ENCODE measurements at regions not wholly inside any gene's neighbourhood (a gene's known extent, or its start where the extent isn't known, plus 50 kb on each side); places are given as distances from the start of the nearest gene placed in this dataset.

GRCh38 chr7:115368998-115369397 lies 447.1 kb downstream of the MDFIC start:
- Histone ChIP-seq H3K4me3 (ENCODE audit: control insufficient read depth in 1 of 7, extremely low read depth in 1 of 7, insufficient read depth in 4 of 7, low read depth in 2 of 7, low read length in 6 of 7) (no peak overlapping the region), H3K9me3 (ENCODE audit: control extremely low read depth in 1 of 5, control insufficient read depth in 4 of 5, insufficient read depth in 2 of 5, low read depth in 1 of 5, low read length in 4 of 5) (no peaks in the 10 kb centered on the region), H3K27me3 (replicated peaks in 2 of 5; ENCODE audit: control insufficient read depth in 4 of 5, insufficient read depth in 5 of 5, low read length in 4 of 5) (no peaks in the 10 kb centered on the region), H3K4me1 (ENCODE audit: control extremely low read depth in 1 of 4, control insufficient read depth in 4 of 4, insufficient read depth in 4 of 4, low read length in 3 of 4) (no peaks in the 10 kb centered on the region), H3K27ac (ENCODE audit: insufficient read depth in 1 of 2, low read depth in 1 of 2, low read length in 2 of 2, poor library complexity in 1 of 2, severe bottlenecking in 2 of 2) (no peak overlapping the region), H3K36me3 (ENCODE audit: control insufficient read depth in 4 of 4, insufficient read depth in 4 of 4, low read length in 3 of 4) (no peaks in the 10 kb centered on the region)
- POLR2A ChIA-PET = no interaction called here
- DNase-seq = no peak
- CTCF ChIA-PET = no interaction called here

- ChIA-PET POLR2A (interaction anchor here (0.6 kb wide), 1 partner anchor 710 kb away, joined by 3 read pairs; no protein-coding TSS in a partner anchor), CTCF (no interaction called here)
- H3K27ac ChIP-seq (ENCODE audit: insufficient read depth in 1 of 2, low read depth in 1 of 2, low read length in 2 of 2, poor library complexity in 1 of 2, severe bottlenecking in 2 of 2) = no peak overlapping the region
- WGBS (ENCODE audit: insufficient coverage) = no CpG with 5 or more reads among the region's 2 CpGs
- no peak for DNase-seq
- H3K36me3 ChIP-seq (ENCODE audit: control insufficient read depth in 4 of 4, insufficient read depth in 4 of 4, low read length in 3 of 4) = no peaks in the 10 kb centered on the region
- no peaks in the 10 kb centered on the region for H3K9me3 ChIP-seq (ENCODE audit: control extremely low read depth in 1 of 5, control insufficient read depth in 4 of 5, insufficient read depth in 2 of 5, low read depth in 1 of 5, low read length in 4 of 5)
- H3K4me3 ChIP-seq (ENCODE audit: control insufficient read depth in 1 of 7, extremely low read depth in 1 of 7, insufficient read depth in 4 of 7, low read depth in 2 of 7, low read length in 6 of 7) = no peak overlapping the region
- no peaks in the 10 kb centered on the region for H3K4me1 ChIP-seq (ENCODE audit: control extremely low read depth in 1 of 4, control insufficient read depth in 4 of 4, insufficient read depth in 4 of 4, low read length in 3 of 4)
- H3K27me3 ChIP-seq (replicated peaks in 2 of 5; ENCODE audit: control insufficient read depth in 4 of 5, insufficient read depth in 5 of 5, low read length in 4 of 5) = no peaks in the 10 kb centered on the region
Observed at GRCh38 chr7:115363916-115364315, 442.0 kb downstream of the MDFIC start.

GRCh38 chr7:115359955-115360354 lies 438.1 kb downstream of the MDFIC start:
- Histone ChIP-seq H3K27ac (ENCODE audit: insufficient read depth in 1 of 2, low read depth in 1 of 2, low read length in 2 of 2, poor library complexity in 1 of 2, severe bottlenecking in 2 of 2) (no peak overlapping the region), H3K4me3 (ENCODE audit: control insufficient read depth in 1 of 7, extremely low read depth in 1 of 7, insufficient read depth in 4 of 7, low read depth in 2 of 7, low read length in 6 of 7) (no peak overlapping the region), H3K9me3 (ENCODE audit: control extremely low read depth in 1 of 5, control insufficient read depth in 4 of 5, insufficient read depth in 2 of 5, low read depth in 1 of 5, low read length in 4 of 5) (no peaks in the 10 kb centered on the region), H3K4me1 (ENCODE audit: control extremely low read depth in 1 of 4, control insufficient read depth in 4 of 4, insufficient read depth in 4 of 4, low read length in 3 of 4) (no peaks in the 10 kb centered on the region), H3K36me3 (ENCODE audit: control insufficient read depth in 4 of 4, insufficient read depth in 4 of 4, low read length in 3 of 4) (no peaks in the 10 kb centered on the region), H3K27me3 (replicated peaks in 2 of 5; ENCODE audit: control insufficient read depth in 4 of 5, insufficient read depth in 5 of 5, low read length in 4 of 5) (no peaks in the 10 kb centered on the region)
- ChIA-PET CTCF (no interaction called here), POLR2A (no interaction called here)
- no peak for DNase-seq

- ChIA-PET CTCF (interaction anchor here (0.7 to 1.0 kb wide), 2 partner anchors 20 to 61 kb away, joined by 3 read pairs; no protein-coding TSS in a partner anchor), POLR2A (no interaction called here)
- no peak for DNase-seq
- no peak overlapping the region for H3K4me3 ChIP-seq (ENCODE audit: control insufficient read depth in 1 of 7, extremely low read depth in 1 of 7, insufficient read depth in 4 of 7, low read depth in 2 of 7, low read length in 6 of 7)
- no peaks in the 10 kb centered on the region for H3K9me3 ChIP-seq (ENCODE audit: control extremely low read depth in 1 of 5, control insufficient read depth in 4 of 5, insufficient read depth in 2 of 5, low read depth in 1 of 5, low read length in 4 of 5)
- no peaks in the 10 kb centered on the region for H3K36me3 ChIP-seq (ENCODE audit: control insufficient read depth in 4 of 4, insufficient read depth in 4 of 4, low read length in 3 of 4)
- no CpG with 5 or more reads among the region's 1 CpG for WGBS (ENCODE audit: insufficient coverage)
- H3K4me1 ChIP-seq (ENCODE audit: control extremely low read depth in 1 of 4, control insufficient read depth in 4 of 4, insufficient read depth in 4 of 4, low read length in 3 of 4) = no peaks in the 10 kb centered on the region
- H3K27ac ChIP-seq (ENCODE audit: insufficient read depth in 1 of 2, low read depth in 1 of 2, low read length in 2 of 2, poor library complexity in 1 of 2, severe bottlenecking in 2 of 2) = no peak overlapping the region
- H3K27me3 ChIP-seq (replicated peaks in 2 of 5; ENCODE audit: control insufficient read depth in 4 of 5, insufficient read depth in 5 of 5, low read length in 4 of 5) = no peaks in the 10 kb centered on the region
Observed at GRCh38 chr7:115359119-115359518, 437.2 kb downstream of the MDFIC start.

GRCh38 chr7:115357703-115357999 lies 435.8 kb downstream of the MDFIC start:
- POLR2A ChIA-PET = no interaction called here

GRCh38 chr7:115356999-115357702 lies 435.3 kb downstream of the MDFIC start:
- Histone ChIP-seq H3K9me3 (ENCODE audit: control extremely low read depth in 1 of 5, control insufficient read depth in 4 of 5, insufficient read depth in 2 of 5, low read depth in 1 of 5, low read length in 4 of 5) (no peaks in the 10 kb centered on the region), H3K27me3 (replicated peaks in 2 of 5; ENCODE audit: control insufficient read depth in 4 of 5, insufficient read depth in 5 of 5, low read length in 4 of 5) (no peaks in the 10 kb centered on the region), H3K36me3 (ENCODE audit: control insufficient read depth in 4 of 4, insufficient read depth in 4 of 4, low read length in 3 of 4) (no peaks in the 10 kb centered on the region), H3K4me1 (ENCODE audit: control extremely low read depth in 1 of 4, control insufficient read depth in 4 of 4, insufficient read depth in 4 of 4, low read length in 3 of 4) (no peaks in the 10 kb centered on the region), H3K27ac (ENCODE audit: insufficient read depth in 1 of 2, low read depth in 1 of 2, low read length in 2 of 2, poor library complexity in 1 of 2, severe bottlenecking in 2 of 2) (no peak overlapping the region), H3K4me3 (ENCODE audit: control insufficient read depth in 1 of 7, extremely low read depth in 1 of 7, insufficient read depth in 4 of 7, low read depth in 2 of 7, low read length in 6 of 7) (no peak overlapping the region)
- POLR2A ChIA-PET = no interaction called here
- 94% methylated on average over 7 of the region's 7 CpGs for WGBS (ENCODE audit: insufficient coverage)
- DNase-seq = no peak
- CTCF ChIA-PET = interaction anchor here (1.9 kb wide), 1 partner anchor 491 kb away, joined by 4 read pairs; no protein-coding TSS in a partner anchor

More at GRCh38 chr7:115357703-115357999, 435.8 kb downstream of the MDFIC start:
- no peaks in the 10 kb centered on the region for H3K36me3 ChIP-seq (ENCODE audit: control insufficient read depth in 4 of 4, insufficient read depth in 4 of 4, low read length in 3 of 4)
- H3K27ac ChIP-seq (ENCODE audit: insufficient read depth in 1 of 2, low read depth in 1 of 2, low read length in 2 of 2, poor library complexity in 1 of 2, severe bottlenecking in 2 of 2) = no peak overlapping the region
- no peak for DNase-seq
- CTCF ChIA-PET = interaction anchor here (1.9 kb wide), 1 partner anchor 492 kb away, joined by 4 read pairs; no protein-coding TSS in a partner anchor
- H3K27me3 ChIP-seq (replicated peaks in 2 of 5; ENCODE audit: control insufficient read depth in 4 of 5, insufficient read depth in 5 of 5, low read length in 4 of 5) = no peaks in the 10 kb centered on the region
- H3K4me1 ChIP-seq (ENCODE audit: control extremely low read depth in 1 of 4, control insufficient read depth in 4 of 4, insufficient read depth in 4 of 4, low read length in 3 of 4) = no peaks in the 10 kb centered on the region
- no peak overlapping the region for H3K4me3 ChIP-seq (ENCODE audit: control insufficient read depth in 1 of 7, extremely low read depth in 1 of 7, insufficient read depth in 4 of 7, low read depth in 2 of 7, low read length in 6 of 7)
- no CpG with 5 or more reads among the region's 1 CpG for WGBS (ENCODE audit: insufficient coverage)
- H3K9me3 ChIP-seq (ENCODE audit: control extremely low read depth in 1 of 5, control insufficient read depth in 4 of 5, insufficient read depth in 2 of 5, low read depth in 1 of 5, low read length in 4 of 5) = no peaks in the 10 kb centered on the region

GRCh38 chr7:115356139-115356746 lies 434.3 kb downstream of the MDFIC start:
- CTCF ChIA-PET = interaction anchor here (1.9 kb wide), 1 partner anchor 490 kb away, joined by 4 read pairs; no protein-coding TSS in a partner anchor
- H3K27ac ChIP-seq (ENCODE audit: insufficient read depth in 1 of 2, low read depth in 1 of 2, low read length in 2 of 2, poor library complexity in 1 of 2, severe bottlenecking in 2 of 2) = no peak overlapping the region
- POLR2A ChIA-PET = no interaction called here
- no peaks in the 10 kb centered on the region for H3K4me1 ChIP-seq (ENCODE audit: control extremely low read depth in 1 of 4, control insufficient read depth in 4 of 4, insufficient read depth in 4 of 4, low read length in 3 of 4)
- no peaks in the 10 kb centered on the region for H3K9me3 ChIP-seq (ENCODE audit: control extremely low read depth in 1 of 5, control insufficient read depth in 4 of 5, insufficient read depth in 2 of 5, low read depth in 1 of 5, low read length in 4 of 5)
- H3K27me3 ChIP-seq (replicated peaks in 2 of 5; ENCODE audit: control insufficient read depth in 4 of 5, insufficient read depth in 5 of 5, low read length in 4 of 5) = no peaks in the 10 kb centered on the region
- H3K36me3 ChIP-seq (ENCODE audit: control insufficient read depth in 4 of 4, insufficient read depth in 4 of 4, low read length in 3 of 4) = no peaks in the 10 kb centered on the region
- peak; percentile 33 to 54 (median 53) for DNase-seq
- H3K4me3 ChIP-seq (ENCODE audit: control insufficient read depth in 1 of 7, extremely low read depth in 1 of 7, insufficient read depth in 4 of 7, low read depth in 2 of 7, low read length in 6 of 7) = no peak overlapping the region
- WGBS (ENCODE audit: insufficient coverage) = no CpG with 5 or more reads among the region's 2 CpGs

Measured in common myeloid progenitor, CD34-positive (primary cell).